HG03460 (cell line): ENCODE measurements at regions not wholly inside any gene's neighbourhood (a gene's known extent, or its start where the extent isn't known, plus 50 kb on each side); places are given as distances from the start of the nearest gene placed in this dataset.

Experiments used
- ATAC-seq: cut with Tn5 transposase; IDR thresholded peaks from one replicate; pipeline ENCODE4 v1.9.1; 2021; ENCODE audit not compliant: unreplicated experiment

GRCh38 chr6:41470331-41471063, 75.7 kb upstream of the FOXP4 start:
- ATAC-seq = no peak

- no peak for ATAC-seq
These were observed 74.9 kb upstream of the FOXP4 start for GRCh38 chr6:41471064-41471895.

DNA sequence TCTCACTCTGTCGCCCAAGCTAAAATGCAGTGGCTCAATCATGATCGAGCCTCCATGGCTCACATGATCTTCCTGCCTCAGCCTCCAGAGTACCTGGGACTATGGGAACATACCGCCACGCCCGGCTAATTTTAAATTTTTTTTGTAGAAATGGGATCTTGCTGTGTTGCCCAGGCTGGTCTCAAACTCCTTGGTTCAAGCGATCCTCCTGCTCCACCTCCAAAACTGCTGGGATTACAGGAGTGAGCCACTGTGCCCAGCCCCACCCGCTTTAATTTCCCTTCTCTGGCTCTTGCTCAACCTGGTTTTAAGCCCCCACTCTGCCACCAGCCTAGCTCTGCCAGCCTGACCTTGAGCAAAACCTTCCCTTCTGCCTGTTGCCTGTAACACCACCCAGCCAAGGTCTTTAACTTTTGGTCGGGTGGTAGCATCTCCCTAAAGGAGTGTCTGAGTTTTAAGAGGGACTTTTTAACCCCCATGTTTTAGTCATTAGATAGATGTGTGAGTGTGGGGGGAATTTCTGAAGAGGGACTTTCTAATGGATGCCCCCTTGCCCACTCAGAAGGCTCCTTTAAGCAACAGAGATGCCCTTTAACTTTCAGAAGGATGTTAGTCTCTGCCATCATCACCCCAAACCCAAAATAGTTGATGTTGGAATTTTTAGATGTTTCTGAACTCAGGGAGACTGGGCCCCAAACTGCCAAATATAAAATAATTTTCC, 71.8 kb upstream of the FOXP4 start:
- ATAC-seq = no peak

- no peak for ATAC-seq
These were observed 71.0 kb upstream of the FOXP4 start for GRCh38 chr6:41475164-41475563.

DNA sequence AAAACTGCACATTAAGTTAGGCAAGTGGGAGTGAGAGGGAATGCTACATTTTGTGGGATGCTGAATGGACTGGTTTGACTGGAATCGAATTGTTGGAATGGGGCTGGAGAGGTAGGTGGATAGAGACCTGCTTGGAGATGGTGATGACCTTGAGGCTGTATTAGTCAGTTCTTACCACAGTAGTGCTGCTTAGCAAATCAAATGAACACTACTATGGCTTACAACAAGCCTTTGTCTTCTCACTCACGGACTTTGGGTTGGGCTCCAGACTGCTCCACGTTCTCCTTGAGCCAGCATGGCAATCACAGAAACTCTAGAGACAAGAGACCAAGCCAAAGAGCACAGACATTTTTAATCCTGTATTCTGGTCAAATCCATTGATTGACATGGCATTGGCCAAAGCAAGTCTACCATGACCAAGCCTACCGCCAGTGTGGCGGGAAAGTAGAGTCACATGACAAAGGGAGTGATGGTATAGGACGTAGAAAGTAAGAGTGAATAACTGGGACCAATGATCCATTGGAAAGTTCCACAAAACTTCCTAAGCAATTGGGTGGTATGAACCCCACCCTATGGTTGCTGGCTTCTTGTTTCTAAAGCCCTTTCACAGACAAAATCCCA, 70.3 kb upstream of the FOXP4 start:
- no peak for ATAC-seq

DNA sequence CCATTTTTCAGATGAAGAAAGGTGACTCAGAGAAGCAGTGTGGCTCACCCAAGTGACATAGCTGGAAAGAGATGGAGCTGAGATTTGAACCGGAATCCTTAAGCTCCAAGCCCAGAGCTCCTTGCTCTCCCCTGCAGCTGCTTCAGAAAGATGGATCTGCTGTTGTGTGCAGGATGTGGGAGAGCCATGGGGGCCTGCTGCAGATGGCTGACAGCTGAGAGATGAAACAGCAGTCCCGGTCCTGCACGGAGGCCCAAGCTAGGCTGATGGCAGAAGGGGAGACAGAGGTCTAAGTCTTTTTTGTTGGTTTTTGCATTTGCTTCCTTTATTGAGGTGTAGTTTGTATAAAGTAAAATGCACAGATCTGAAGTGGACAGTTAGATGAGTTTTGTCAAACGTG, 69.8 kb upstream of the FOXP4 start:
- ATAC-seq = no peak

- ATAC-seq = no peak
These were observed 68.6 kb upstream of the FOXP4 start for GRCh38 chr6:41477572-41477971.

DNA sequence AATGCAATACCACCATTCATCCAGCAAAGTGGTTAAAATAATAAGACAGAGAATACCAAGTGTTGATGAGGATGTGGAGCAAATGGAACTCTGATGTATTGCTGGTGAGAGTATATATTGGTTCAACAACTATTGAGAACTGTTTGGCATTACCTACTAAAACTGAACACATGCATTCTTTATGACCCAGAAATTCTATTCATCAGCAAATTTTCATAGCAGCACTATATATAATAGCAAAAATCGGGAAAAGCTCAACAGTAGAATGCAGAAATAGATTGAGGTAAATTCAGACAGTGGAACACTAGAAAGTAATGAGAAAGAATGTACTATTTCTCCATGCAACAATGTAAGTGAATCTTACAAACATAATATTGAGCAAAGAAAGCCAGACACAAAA, 62.2 kb upstream of the FOXP4 start:
- no peak for ATAC-seq

- no peak for ATAC-seq
These were observed 58.2 kb upstream of the FOXP4 start for GRCh38 chr6:41487860-41488432.

DNA sequence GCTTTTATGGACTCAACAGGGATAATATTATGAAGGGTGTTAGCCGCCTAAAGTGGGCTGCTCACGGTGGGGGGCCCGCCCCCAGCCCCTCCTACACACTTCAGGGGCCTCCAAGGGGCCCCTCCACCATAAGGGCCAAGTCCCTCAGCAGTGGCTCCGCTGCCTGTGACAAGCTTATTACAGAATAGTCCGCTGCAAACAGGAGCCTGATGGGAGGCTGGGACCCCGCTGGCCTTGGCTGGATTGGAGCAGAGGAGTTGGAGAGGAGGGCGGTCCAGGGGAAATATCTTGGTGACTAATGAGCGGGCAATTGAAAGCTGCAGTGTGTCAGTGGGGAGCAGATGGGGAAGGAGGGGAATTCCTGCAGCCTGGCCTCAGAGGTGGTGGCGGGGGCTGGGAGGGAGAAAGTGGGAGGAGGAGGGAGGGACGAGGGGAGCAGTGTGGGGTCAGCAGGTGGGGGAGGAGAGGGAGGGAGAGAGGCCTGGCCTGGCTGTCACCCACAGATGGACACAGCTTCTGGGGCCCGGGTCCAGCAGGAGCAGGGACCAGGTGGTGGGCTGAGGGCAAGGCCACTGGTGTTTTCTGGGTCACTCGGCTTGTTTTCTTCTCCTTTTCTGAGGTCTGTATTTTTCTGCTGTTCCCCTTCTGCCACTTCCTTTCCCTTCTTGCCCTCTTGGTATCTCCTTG, 57.6 kb upstream of the FOXP4 start:
- ATAC-seq = no peak

DNA sequence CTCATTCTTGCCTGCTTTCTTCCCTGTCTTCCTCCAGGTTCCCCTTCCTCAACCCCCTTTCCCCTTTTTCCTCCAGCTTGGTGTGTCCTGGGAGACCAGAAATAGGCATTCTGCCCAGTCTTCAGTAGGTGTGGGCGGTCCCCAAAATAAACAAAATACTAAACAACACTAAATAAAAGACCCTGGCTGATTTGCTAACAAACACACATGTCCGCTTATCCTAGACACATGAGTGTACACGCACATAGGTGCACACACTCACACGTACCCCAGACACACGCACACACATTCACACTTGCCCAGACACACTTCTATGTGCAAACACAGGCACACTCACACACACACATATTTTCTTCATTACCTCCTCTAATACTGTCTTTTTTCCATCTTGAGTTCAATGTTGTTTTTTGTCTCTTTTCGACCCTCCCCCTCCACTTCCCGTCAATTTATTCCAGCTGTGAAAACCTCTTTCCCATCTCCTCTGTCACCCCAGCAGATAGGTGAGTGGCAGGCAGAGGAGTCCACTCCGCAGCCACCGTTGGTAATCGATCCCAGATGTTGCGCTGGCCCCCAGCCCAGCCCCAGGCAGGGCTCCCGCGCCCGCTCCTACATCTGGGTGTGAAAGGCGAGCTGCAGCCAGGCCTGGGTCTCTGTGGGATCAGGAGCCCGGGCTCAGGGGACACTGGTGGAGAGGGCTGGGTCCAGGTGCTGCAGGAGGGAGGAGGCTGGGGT, 56.9 kb upstream of the FOXP4 start:
- no peak for ATAC-seq

- ATAC-seq = no peak
These were observed 53.8 kb upstream of the FOXP4 start for GRCh38 chr6:41492261-41492891.

DNA sequence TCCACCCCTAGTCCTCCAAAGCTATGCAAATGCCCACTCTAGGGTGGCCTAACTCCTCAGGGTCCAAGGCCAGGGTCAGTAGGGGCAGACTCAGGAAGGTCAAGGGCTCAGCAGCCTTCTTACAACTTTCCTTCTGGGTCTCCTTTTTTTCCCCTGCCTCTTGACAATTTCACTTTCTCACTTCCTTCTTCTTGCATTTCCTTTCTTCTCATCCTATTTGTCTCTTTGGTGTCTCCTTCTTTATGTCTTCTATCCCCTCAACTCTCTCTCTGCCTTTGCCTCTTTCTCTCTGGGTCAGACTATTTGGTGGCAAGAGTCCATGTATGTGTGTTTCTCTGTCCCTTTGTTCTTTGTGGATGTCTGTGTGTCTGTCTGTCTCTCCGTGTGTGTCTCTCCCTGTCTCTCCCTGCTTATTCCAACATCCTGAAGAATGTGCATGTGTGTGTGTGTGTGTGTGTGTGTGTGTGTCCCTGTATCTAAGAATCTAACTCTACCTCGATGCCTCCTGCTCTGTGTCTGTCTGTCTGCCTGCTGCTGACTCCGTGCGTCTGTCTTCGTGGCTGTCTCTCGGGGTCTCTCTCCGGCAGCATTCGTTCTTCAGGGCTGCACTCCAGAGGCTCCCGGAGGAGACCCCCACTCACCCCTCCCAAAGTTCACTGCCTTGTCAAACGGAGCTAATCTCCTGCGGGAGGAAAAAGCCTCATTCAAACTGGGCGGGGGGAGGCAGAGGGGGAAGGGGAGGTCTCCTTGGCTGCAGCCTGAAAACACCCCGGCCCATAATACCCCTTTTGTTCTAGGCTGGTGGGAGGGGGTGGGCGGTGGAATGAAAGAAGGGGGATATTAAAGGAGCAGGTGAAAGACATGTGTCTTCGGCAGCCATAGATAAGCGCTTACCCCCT, 51.7 kb upstream of the FOXP4 start:
- ATAC-seq = no peak
